CD4-positive, alpha-beta T cell (primary cell): ENCODE measurements at regions not wholly inside any gene's neighbourhood (a gene's known extent, or its start where the extent isn't known, plus 50 kb on each side); places are given as distances from the start of the nearest gene placed in this dataset.

ENCODE experiments used
- ATAC-seq: fragments of 200-7000 bp; cut with Tn5 transposase; one replicate; pipeline ENCODE4 v1.10.0; 2022; ENCODE audit warnings: mild to moderate bottlenecking; ENCODE audit not compliant: poor library complexity
- CTCF ChIA-PET: fragments of 350-600 bp; sonication (Branson Sonifier 250); formaldehyde crosslinking; loops from one replicate; lab custom pipeline; 2021; ENCODE audit warnings: antibody characterized with exemption, inconsistent platforms; lab: Charles Lee
- POLR2A ChIA-PET: fragments of 350-600 bp; sonication (Branson Sonifier 250); formaldehyde crosslinking; loops from one replicate; lab custom pipeline; 2021; ENCODE audit warnings: antibody characterized with exemption, inconsistent platforms; lab: Charles Lee
- DNase-seq, 14 experiments: peaks; one replicate each; pipeline ENCODE4 v3.0.0-alpha.2; 2013 to 2020; ENCODE audit warnings: mixed read lengths in 2 of 14
- H3K27ac ChIP-seq, 2 donors: one replicate each; pipeline versions ENCODE4 v1.5.1 to v1.7.0; 2013; ENCODE audit warnings: low read length in 2 of 2, low read depth in 1 of 2, mild to moderate bottlenecking in 1 of 2
- H3K27me3 ChIP-seq, 2 experiments: 1 replicate in 1 of 2; 2 replicates in 1 of 2; pipeline versions ENCODE4 v1.6.1 to v1.7.0; 2013; ENCODE audit warnings: low read length in 2 of 2, control low read depth in 1 of 2, mild to moderate bottlenecking in 1 of 2, moderate library complexity in 1 of 2; ENCODE audit not compliant: insufficient read depth in 2 of 2, control insufficient read depth in 1 of 2
- H3K36me3 ChIP-seq: one replicate; pipeline ENCODE4 v1.6.1; 2013; ENCODE audit warnings: low read length, control low read depth; ENCODE audit not compliant: insufficient read depth
- H3K4me1 ChIP-seq: one replicate; pipeline ENCODE4 v1.6.1; 2013; ENCODE audit warnings: low read length, control low read depth; ENCODE audit not compliant: insufficient read depth
- H3K4me3 ChIP-seq: one replicate; pipeline ENCODE4 v1.5.1; 2013; ENCODE audit warnings: mild to moderate bottlenecking, low read length, moderate library complexity
- H3K9me3 ChIP-seq, 2 experiments: 1 replicate in 1 of 2; 2 replicates in 1 of 2; pipeline versions ENCODE4 v1.6.1 to v1.7.0; 2013; ENCODE audit warnings: low read length in 2 of 2, mild to moderate bottlenecking in 2 of 2, control low read depth in 1 of 2, moderate library complexity in 1 of 2; ENCODE audit not compliant: control insufficient read depth in 1 of 2, insufficient read depth in 1 of 2
- H3K27ac Mint-ChIP-seq: one replicate; pipeline ENCODE4 v1.8.0; 2020; ENCODE audit warnings: mixed read lengths
- H3K27me3 Mint-ChIP-seq: one replicate; pipeline ENCODE4 v1.8.0; 2021; ENCODE audit warnings: mixed read lengths
- H3K36me3 Mint-ChIP-seq: one replicate; pipeline ENCODE4 v1.8.0; 2021; ENCODE audit warnings: low read depth, mixed read lengths
- H3K4me1 Mint-ChIP-seq: one replicate; pipeline ENCODE4 v1.8.0; 2021; ENCODE audit warnings: low read depth, mixed read lengths
- H3K4me3 Mint-ChIP-seq: one replicate; pipeline ENCODE4 v1.8.0; 2020; ENCODE audit warnings: mild to moderate bottlenecking, mixed read lengths
- H3K9me3 Mint-ChIP-seq: one replicate; pipeline ENCODE4 v1.8.0; 2020; ENCODE audit warnings: mixed read lengths
- intact Hi-C, 2 experiments: fragments of 100-400 bp; cut with DNase I in 1 of 2; cut with micrococcal nuclease in 1 of 2; formaldehyde crosslinking; loops; one replicate each; pipeline versions ENCODE4 v1.15.1 to v1.9.0; 2023 to 2025; cut with DNase I, micrococcal nuclease
- TF ChIP-seq, protein P1 (sequence below): fragments of 200-600 bp; IDR thresholded peaks from one replicate; pipeline ENCODE4 v1.8.0; 2022; ENCODE audit warnings: antibody characterized with exemption, mild to moderate bottlenecking

DNA sequence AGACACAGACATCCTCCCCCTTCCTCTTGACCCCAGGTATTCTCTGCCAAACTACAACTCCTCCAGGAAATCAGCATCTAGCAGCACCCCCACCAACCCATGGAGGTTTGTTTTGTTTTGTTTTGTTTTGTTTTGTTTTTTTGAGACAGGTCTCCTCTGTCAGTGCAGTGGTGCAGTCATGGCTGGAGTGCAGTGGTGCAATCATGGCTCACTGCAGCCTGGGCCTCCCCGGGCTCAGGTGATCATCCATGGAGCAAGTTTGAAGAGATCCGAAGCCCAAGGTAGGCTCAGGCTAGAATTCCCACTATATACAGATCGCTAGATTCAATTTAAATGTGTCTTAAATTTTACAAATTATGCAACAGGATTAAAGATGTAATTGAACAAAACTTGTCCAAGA lies 518.2 kb upstream of the ARID1B start:
- POLR2A ChIA-PET = no interaction called here
- Histone ChIP-seq H3K9me3 (no peaks in the 10 kb centered on the region), H3K4me3 (no peak overlapping the region), H3K27ac (no peak overlapping the region), H3K4me1 (no peaks in the 10 kb centered on the region), H3K36me3 (no peaks in the 10 kb centered on the region), H3K27me3 (no peaks in the 10 kb centered on the region)
- no peak overlapping the region for H3K4me3 Mint-ChIP-seq
- no peak overlapping the region for H3K27ac Mint-ChIP-seq
- DNase-seq (no peak), ATAC-seq (no peak)
- intact Hi-C loops = no loop called here
- H3K36me3 Mint-ChIP-seq = no peaks in the 10 kb centered on the region
- peaks cover 7% of the 10 kb centered on the region for H3K4me1 Mint-ChIP-seq
- no peaks in the 10 kb centered on the region for H3K27me3 Mint-ChIP-seq
- TF ChIP-seq, protein P1, sequence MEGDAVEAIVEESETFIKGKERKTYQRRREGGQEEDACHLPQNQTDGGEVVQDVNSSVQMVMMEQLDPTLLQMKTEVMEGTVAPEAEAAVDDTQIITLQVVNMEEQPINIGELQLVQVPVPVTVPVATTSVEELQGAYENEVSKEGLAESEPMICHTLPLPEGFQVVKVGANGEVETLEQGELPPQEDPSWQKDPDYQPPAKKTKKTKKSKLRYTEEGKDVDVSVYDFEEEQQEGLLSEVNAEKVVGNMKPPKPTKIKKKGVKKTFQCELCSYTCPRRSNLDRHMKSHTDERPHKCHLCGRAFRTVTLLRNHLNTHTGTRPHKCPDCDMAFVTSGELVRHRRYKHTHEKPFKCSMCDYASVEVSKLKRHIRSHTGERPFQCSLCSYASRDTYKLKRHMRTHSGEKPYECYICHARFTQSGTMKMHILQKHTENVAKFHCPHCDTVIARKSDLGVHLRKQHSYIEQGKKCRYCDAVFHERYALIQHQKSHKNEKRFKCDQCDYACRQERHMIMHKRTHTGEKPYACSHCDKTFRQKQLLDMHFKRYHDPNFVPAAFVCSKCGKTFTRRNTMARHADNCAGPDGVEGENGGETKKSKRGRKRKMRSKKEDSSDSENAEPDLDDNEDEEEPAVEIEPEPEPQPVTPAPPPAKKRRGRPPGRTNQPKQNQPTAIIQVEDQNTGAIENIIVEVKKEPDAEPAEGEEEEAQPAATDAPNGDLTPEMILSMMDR = no peak
- H3K9me3 Mint-ChIP-seq = no peaks in the 10 kb centered on the region
- CTCF ChIA-PET = no interaction called here

DNA sequence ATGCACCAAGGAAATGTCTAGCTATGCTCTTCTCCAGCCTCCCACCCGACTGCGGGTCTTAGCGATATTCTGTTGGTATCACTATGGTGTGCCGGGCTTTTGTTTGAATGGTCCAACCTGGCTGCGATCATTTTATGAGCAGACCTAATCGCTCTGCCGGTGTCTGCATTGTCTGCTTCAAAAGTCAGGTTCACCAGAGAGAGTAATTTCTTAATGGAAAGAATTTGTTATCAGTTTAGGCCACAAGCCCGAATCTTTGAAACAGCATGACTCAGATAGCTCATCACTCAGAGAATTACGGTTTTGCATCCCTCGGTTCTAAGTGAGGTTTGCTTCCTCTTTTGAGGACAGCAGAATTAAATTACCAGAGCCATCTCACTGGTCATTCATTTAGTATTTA lies 521.0 kb upstream of the ARID1B start:
- H3K4me1 Mint-ChIP-seq = no peaks in the 10 kb centered on the region
- no peaks in the 10 kb centered on the region for H3K9me3 Mint-ChIP-seq
- DNase-seq (no peak), ATAC-seq (no peak)
- TF ChIP-seq, protein P1 = no peak
- ChIA-PET POLR2A (interaction anchor here (0.8 to 1.8 kb wide), 2 partner anchors 10 to 13 kb away, joined by 3 to 7 read pairs; no protein-coding TSS in a partner anchor), CTCF (interaction anchor here (1.3 kb wide), 1 partner anchor 9 kb away, joined by 3 read pairs; no protein-coding TSS in a partner anchor)
- Histone ChIP-seq H3K36me3 (no peaks in the 10 kb centered on the region), H3K27me3 (no peaks in the 10 kb centered on the region), H3K27ac (no peak overlapping the region), H3K4me1 (no peaks in the 10 kb centered on the region), H3K9me3 (no peaks in the 10 kb centered on the region), H3K4me3 (no peak overlapping the region)
- no peaks in the 10 kb centered on the region for H3K27me3 Mint-ChIP-seq
- no peak overlapping the region for H3K4me3 Mint-ChIP-seq
- H3K27ac Mint-ChIP-seq = no peak overlapping the region
- intact Hi-C loops = no loop called here
- peaks cover 5% of the 10 kb centered on the region for H3K36me3 Mint-ChIP-seq

DNA sequence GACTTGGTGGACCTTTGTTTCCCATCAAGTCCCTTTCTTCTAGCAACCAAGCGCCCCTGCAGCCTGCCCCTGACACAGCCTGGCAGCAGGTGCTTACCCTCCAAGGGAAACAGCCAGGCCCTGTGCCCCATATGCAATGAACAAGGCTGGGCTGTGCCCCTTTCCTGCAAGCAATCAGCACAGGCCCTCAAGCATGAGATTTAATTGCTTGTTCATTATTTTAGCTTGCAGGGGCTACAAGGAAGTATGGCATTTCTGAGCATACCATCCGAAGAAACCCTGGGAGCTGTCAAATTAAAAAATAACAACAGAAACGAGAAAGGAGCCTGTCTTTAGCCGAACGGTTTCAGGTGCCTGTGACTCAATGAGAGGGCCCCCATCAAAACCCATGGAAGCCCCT lies 522.9 kb upstream of the ARID1B start:
- H3K9me3 Mint-ChIP-seq = no peaks in the 10 kb centered on the region
- H3K27me3 Mint-ChIP-seq = no peaks in the 10 kb centered on the region
- TF ChIP-seq, protein P1 = no peak
- DNase-seq (no peak), ATAC-seq (no peak)
- H3K4me3 Mint-ChIP-seq = no peak overlapping the region
- intact Hi-C loops = no loop called here
- peaks cover 13% of the 10 kb centered on the region for H3K36me3 Mint-ChIP-seq
- Histone ChIP-seq H3K4me3 (no peak overlapping the region), H3K4me1 (no peaks in the 10 kb centered on the region), H3K9me3 (no peaks in the 10 kb centered on the region), H3K27me3 (no peaks in the 10 kb centered on the region), H3K27ac (no peak overlapping the region), H3K36me3 (no peaks in the 10 kb centered on the region)
- peaks cover 9% of the 10 kb centered on the region for H3K4me1 Mint-ChIP-seq
- POLR2A ChIA-PET = no interaction called here
- no peak overlapping the region for H3K27ac Mint-ChIP-seq
- CTCF ChIA-PET = no interaction called here
